Trophoblast cell (in vitro differentiated cells and primary cell): ENCODE measurements at regions not wholly inside any gene's neighbourhood (a gene's known extent, or its start where the extent isn't known, plus 50 kb on each side); places are given as distances from the start of the nearest gene placed in this dataset.

Source experiments
- DNase-seq, 2 donors: peaks; one replicate each; pipeline ENCODE4 v3.0.0-alpha.2; 2016
- H2AFZ ChIP-seq: 2 replicates; pipeline ENCODE4 v1.6.1; 2013; ENCODE audit warnings: low read length, moderate library complexity, mild to moderate bottlenecking; ENCODE audit not compliant: insufficient read depth, poor library complexity
- H2AK5ac ChIP-seq: 2 replicates; pipeline ENCODE4 v1.6.1; 2013; ENCODE audit warnings: mild to moderate bottlenecking, low read length
- H2BK120ac ChIP-seq: 2 replicates; pipeline ENCODE4 v1.6.1; 2013; ENCODE audit warnings: low read length, mild to moderate bottlenecking, moderate library complexity; ENCODE audit not compliant: insufficient read depth, poor library complexity
- H2BK12ac ChIP-seq: 2 replicates; pipeline ENCODE4 v1.6.1; 2013; ENCODE audit warnings: mild to moderate bottlenecking, low read length, moderate library complexity
- H2BK5ac ChIP-seq: 2 replicates; pipeline ENCODE4 v1.6.1; 2013; ENCODE audit warnings: low read length, low read depth, moderate library complexity, mild to moderate bottlenecking; ENCODE audit not compliant: poor library complexity
- H3K14ac ChIP-seq: 2 replicates; pipeline ENCODE4 v1.6.1; 2013; ENCODE audit warnings: mild to moderate bottlenecking, low read length
- H3K18ac ChIP-seq: 2 replicates; pipeline ENCODE4 v1.6.1; 2013; ENCODE audit warnings: mild to moderate bottlenecking, low read length
- H3K23ac ChIP-seq: 2 replicates; pipeline ENCODE4 v1.6.1; 2013; ENCODE audit warnings: low read length
- H3K27ac ChIP-seq: 2 replicates; pipeline ENCODE4 v1.5.1; 2013; ENCODE audit warnings: low read depth, mild to moderate bottlenecking, inconsistent platforms, low read length, moderate library complexity
- H3K27me3 ChIP-seq: 2 replicates; pipeline ENCODE4 v1.6.1; 2013; ENCODE audit warnings: inconsistent platforms, mild to moderate bottlenecking, low read length, moderate library complexity; ENCODE audit not compliant: insufficient read depth
- H3K36me3 ChIP-seq, 2 experiments: 1 replicate in 1 of 2; 2 replicates in 1 of 2; pipeline ENCODE4 v1.6.1; 2013; ENCODE audit warnings: low read length in 2 of 2, mild to moderate bottlenecking in 2 of 2, moderate library complexity in 1 of 2; ENCODE audit not compliant: insufficient read depth in 2 of 2, control insufficient read depth in 1 of 2
- H3K4ac ChIP-seq: 2 replicates; pipeline ENCODE4 v1.6.1; 2013; ENCODE audit warnings: low read depth, mild to moderate bottlenecking, low read length, moderate library complexity
- H3K4me1 ChIP-seq, 2 experiments: 1 replicate in 1 of 2; 2 replicates in 1 of 2; pipeline ENCODE4 v1.6.1; 2013; ENCODE audit warnings: low read length in 2 of 2, mild to moderate bottlenecking in 2 of 2, moderate library complexity in 1 of 2; ENCODE audit not compliant: insufficient read depth in 2 of 2, control insufficient read depth in 1 of 2
- H3K4me2 ChIP-seq: 2 replicates; pipeline ENCODE4 v1.6.1; 2013; ENCODE audit warnings: inconsistent platforms, mild to moderate bottlenecking, low read length, moderate library complexity
- H3K4me3 ChIP-seq: 2 replicates; pipeline ENCODE4 v1.5.1; 2013; ENCODE audit warnings: mild to moderate bottlenecking, low read depth, low read length, inconsistent platforms
- H3K79me1 ChIP-seq: one replicate; pipeline ENCODE4 v1.6.1; 2013; ENCODE audit warnings: low read length
- H3K79me2 ChIP-seq: 2 replicates; pipeline ENCODE4 v1.6.1; 2013; ENCODE audit warnings: low read length, mild to moderate bottlenecking; ENCODE audit not compliant: control insufficient read depth, insufficient read depth, poor library complexity
- H3K9ac ChIP-seq: 2 replicates; pipeline ENCODE4 v1.6.1; 2013; ENCODE audit warnings: mild to moderate bottlenecking, low read length
- H3K9me3 ChIP-seq: 2 replicates; pipeline ENCODE4 v1.6.1; 2013; ENCODE audit warnings: low read depth, mild to moderate bottlenecking, control low read depth, inconsistent platforms, low read length; ENCODE audit not compliant: insufficient read depth
- H4K12ac ChIP-seq: 2 replicates; pipeline ENCODE4 v1.6.1; 2013; ENCODE audit warnings: low read depth, mild to moderate bottlenecking, low read length, moderate library complexity
- H4K8ac ChIP-seq: 2 replicates; pipeline ENCODE4 v1.6.1; 2013; ENCODE audit warnings: low read depth, mild to moderate bottlenecking, low read length, moderate library complexity
- H4K91ac ChIP-seq: one replicate; pipeline ENCODE4 v1.6.1; 2013; ENCODE audit warnings: low read depth, mild to moderate bottlenecking, low read length, moderate library complexity
- WGBS: extraction: QIAGEN DNeasy Blood & Tissue Kit; methylation state at CpG from one replicate; pipeline ENCODE4 v1.1.7; 2013; ENCODE audit warnings: missing lambda C conversion rate; ENCODE audit not compliant: insufficient read length, insufficient coverage; ENCODE audit errors: extremely low coverage; 5-methylcytosine and 5-hydroxymethylcytosine counted together

DNA sequence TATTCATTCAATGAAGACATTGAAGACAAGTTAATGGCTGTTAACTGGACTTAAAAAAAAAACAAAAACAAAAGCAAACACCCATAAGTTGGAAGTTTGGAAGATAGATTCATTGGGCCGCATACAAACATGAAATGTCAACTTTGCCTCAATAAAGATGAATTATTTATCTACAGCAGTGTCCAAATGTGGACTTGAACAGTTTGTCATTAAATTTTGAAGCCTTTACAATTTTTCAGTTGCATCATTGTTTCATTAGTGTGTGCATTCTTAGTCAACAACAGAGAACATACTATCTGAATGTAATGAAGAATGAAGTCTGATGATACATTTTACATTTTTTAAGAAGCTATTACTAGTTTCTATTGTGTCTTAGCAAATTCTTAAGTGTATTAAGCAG is 152.1 kb downstream of the SLIT2 start:
- Histone ChIP-seq H3K4me3 (no peak overlapping the region), H3K18ac (no peak overlapping the region), H2BK120ac (no peak overlapping the region), H3K4ac (no peak overlapping the region), H3K79me2 (no peaks in the 10 kb centered on the region), H3K4me2 (no peak overlapping the region), H3K4me1 (no peaks in the 10 kb centered on the region), H3K27me3 (no peaks in the 10 kb centered on the region), H2BK12ac (no peak overlapping the region), H4K12ac (no peak overlapping the region), H4K8ac (no peak overlapping the region), H3K27ac (no peak overlapping the region), H3K79me1 (no peaks in the 10 kb centered on the region), H2AFZ (no peak overlapping the region), H3K9me3 (no peaks in the 10 kb centered on the region), H2AK5ac (no peak overlapping the region), H3K9ac (no peak overlapping the region), H3K14ac (no peak overlapping the region), H3K36me3 (no peaks in the 10 kb centered on the region), H4K91ac (no peak overlapping the region), H2BK5ac (no peak overlapping the region), H3K23ac (no peak overlapping the region)
- no peak for DNase-seq
- no CpG with 5 or more reads among the region's 1 CpG for WGBS

DNA sequence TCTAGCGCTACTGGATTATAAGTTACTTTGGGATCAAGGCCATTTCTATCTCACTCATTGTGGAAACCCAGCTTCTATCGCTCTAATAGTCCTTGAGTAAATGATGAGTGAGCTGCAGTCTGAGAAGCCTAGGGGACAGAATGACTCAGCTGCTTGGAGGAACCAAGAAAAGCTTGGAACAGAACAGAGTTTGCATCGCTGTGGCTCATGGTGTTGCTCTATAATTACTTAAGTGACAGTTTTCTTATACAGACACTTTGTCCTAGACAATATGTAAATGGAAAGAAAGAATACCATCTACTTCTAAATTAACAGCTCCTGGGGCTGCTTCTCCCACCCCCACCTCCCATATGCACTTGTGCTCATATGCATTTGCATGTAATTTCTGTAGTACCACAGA is 156.9 kb downstream of the SLIT2 start:
- Histone ChIP-seq H3K4ac (no peak overlapping the region), H3K9ac (no peak overlapping the region), H3K23ac (no peak overlapping the region), H2BK120ac (no peak overlapping the region), H3K14ac (no peak overlapping the region), H4K12ac (no peak overlapping the region), H2AFZ (no peak overlapping the region), H2BK5ac (no peak overlapping the region), H3K9me3 (no peaks in the 10 kb centered on the region), H3K4me1 (no peaks in the 10 kb centered on the region), H2AK5ac (no peak overlapping the region), H3K27ac (no peak overlapping the region), H3K79me1 (no peaks in the 10 kb centered on the region), H3K4me2 (no peak overlapping the region), H3K18ac (no peak overlapping the region), H3K4me3 (no peak overlapping the region), H4K8ac (no peak overlapping the region), H3K36me3 (no peaks in the 10 kb centered on the region), H4K91ac (no peak overlapping the region), H2BK12ac (no peak overlapping the region), H3K27me3 (no peaks in the 10 kb centered on the region), H3K79me2 (no peaks in the 10 kb centered on the region)
- DNase-seq = no peak
- no CpG with 5 or more reads among the region's 3 CpGs for WGBS

- H2BK12ac ChIP-seq = no peak overlapping the region
- no peaks in the 10 kb centered on the region for H3K27me3 ChIP-seq
- no peak overlapping the region for H3K27ac ChIP-seq
- no peak overlapping the region for H2BK5ac ChIP-seq
- H3K9ac ChIP-seq = no peak overlapping the region
- no peak overlapping the region for H4K8ac ChIP-seq
- WGBS = no CpG with 5 or more reads among the region's 1 CpG
- no peaks in the 10 kb centered on the region for H3K79me1 ChIP-seq
- no peak overlapping the region for H3K23ac ChIP-seq
- no peak overlapping the region for H3K14ac ChIP-seq
- H3K9me3 ChIP-seq = no peaks in the 10 kb centered on the region
- H3K4me1 ChIP-seq = no peaks in the 10 kb centered on the region
- no peak overlapping the region for H4K91ac ChIP-seq
- no peak overlapping the region for H3K18ac ChIP-seq
- H2AFZ ChIP-seq = no peak overlapping the region
- no peak overlapping the region for H3K4me3 ChIP-seq
- no peak overlapping the region for H2BK120ac ChIP-seq
- DNase-seq = no peak
- no peaks in the 10 kb centered on the region for H3K79me2 ChIP-seq
- H3K4ac ChIP-seq = no peak overlapping the region
- no peak overlapping the region for H4K12ac ChIP-seq
- no peak overlapping the region for H2AK5ac ChIP-seq
- H3K4me2 ChIP-seq = no peak overlapping the region
- H3K36me3 ChIP-seq = no peaks in the 10 kb centered on the region
Observed at GRCh38 chr4:20412072-20412471, 160.4 kb downstream of the SLIT2 start.

GRCh38 chr4:20416800-20417199 is 165.1 kb downstream of the SLIT2 start:
- no peak overlapping the region for H3K27ac ChIP-seq
- no peak overlapping the region for H3K9ac ChIP-seq
- no peaks in the 10 kb centered on the region for H3K9me3 ChIP-seq
- no peak overlapping the region for H4K8ac ChIP-seq
- H3K79me2 ChIP-seq = no peaks in the 10 kb centered on the region
- no peaks in the 10 kb centered on the region for H3K79me1 ChIP-seq
- DNase-seq = no peak
- H3K36me3 ChIP-seq = no peaks in the 10 kb centered on the region
- H3K27me3 ChIP-seq = no peaks in the 10 kb centered on the region
- no peaks in the 10 kb centered on the region for H3K4me1 ChIP-seq
- H3K18ac ChIP-seq = no peak overlapping the region
- no peak overlapping the region for H2BK5ac ChIP-seq
- no peak overlapping the region for H3K14ac ChIP-seq
- no peak overlapping the region for H2BK12ac ChIP-seq
- H2AK5ac ChIP-seq = no peak overlapping the region
- H4K12ac ChIP-seq = no peak overlapping the region
- no peak overlapping the region for H2BK120ac ChIP-seq
- no peak overlapping the region for H3K4me2 ChIP-seq
- no peak overlapping the region for H3K4ac ChIP-seq
- H4K91ac ChIP-seq = no peak overlapping the region
- no peak overlapping the region for H3K23ac ChIP-seq
- WGBS = no CpG with 5 or more reads among the region's 1 CpG
- H2AFZ ChIP-seq = no peak overlapping the region
- no peak overlapping the region for H3K4me3 ChIP-seq
